GM12878 (cell line): ENCODE measurements at regions not wholly inside any gene's neighbourhood (a gene's known extent, or its start where the extent isn't known, plus 50 kb on each side); places are given as distances from the start of the nearest gene placed in this dataset.

Experiments used
- ATAC-seq: fragments of 200-7000 bp; cut with Tn5 transposase; 3 replicates; pipeline ENCODE4 v1.9.1; 2020; ENCODE audit warnings: mild to moderate bottlenecking, moderate library complexity
- BruUV-seq: library from RNA; stranded (reverse); fragments of 400-500 nt; replicated peaks from 2 replicates; lab custom pipeline; 2021; lab: Mats Ljungman, UMichigan
- CTCF ChIA-PET: fragments of 300-600 bp; sonication (Branson Sonifier 250); formaldehyde crosslinking; extraction: SDS; loops from one replicate; lab custom pipeline; 2021; ENCODE audit warnings: inconsistent platforms; lab: Yijun Ruan, JAX
- POLR2A ChIA-PET: fragments of 350-600 bp; formaldehyde crosslinking; extraction: SDS; loops from one replicate; lab custom pipeline; 2021; ENCODE audit warnings: inconsistent platforms; lab: Charles Lee
- RAD21 ChIA-PET: fragments of 300-600 bp; sonication (Branson Sonifier 250); formaldehyde crosslinking; loops from one replicate; lab custom pipeline; 2023; ENCODE audit warnings: antibody characterized with exemption; ENCODE audit not compliant: unreplicated experiment; lab: Charles Lee
- SMC1A ChIA-PET: fragments of 300-600 bp; sonication (Branson Sonifier 250); formaldehyde crosslinking; loops from one replicate; lab custom pipeline; 2023; ENCODE audit not compliant: unreplicated experiment, uncharacterized antibody; lab: Charles Lee
- DNase-seq: peaks from one replicate; pipeline ENCODE4 v3.0.0-alpha.2; 2011; ENCODE audit warnings: low read depth, low spot score
- FAIRE-seq: peaks from 3 replicates; lab custom pipeline; 2011; peaks lifted over from hg19 to GRCh38; lab: Jason Lieb, UNC
- H2AFZ ChIP-seq: 2 replicates; pipeline ENCODE4 v1.6.0; 2011; ENCODE audit warnings: low read depth, low read length, control low read depth; ENCODE audit not compliant: control insufficient read depth
- H3K27ac ChIP-seq: 2 replicates; pipeline ENCODE4 v1.5.1; 2011; ENCODE audit warnings: control low read depth; ENCODE audit not compliant: control insufficient read depth, insufficient read depth
- H3K27me3 ChIP-seq, 2 experiments: replicated peaks in 1 of 2; 2 replicates each; pipeline versions ENCODE4 v1.6.0 to v1.6.1; 2011; ENCODE audit warnings: low read length in 1 of 2; ENCODE audit not compliant: control insufficient read depth in 2 of 2, insufficient read depth in 2 of 2
- H3K36me3 ChIP-seq, 2 experiments: 2 replicates each; pipeline ENCODE4 v1.5.1; 2011; ENCODE audit warnings: low read length in 1 of 2; ENCODE audit not compliant: control insufficient read depth in 2 of 2, insufficient read depth in 2 of 2
- H3K4me1 ChIP-seq: 2 replicates; pipeline ENCODE4 v1.6.1; 2011; ENCODE audit warnings: mild to moderate bottlenecking, low read length, moderate library complexity, mixed read lengths; ENCODE audit not compliant: control insufficient read depth, insufficient read depth
- H3K4me2 ChIP-seq: 2 replicates; pipeline ENCODE4 v1.6.0; 2011; ENCODE audit warnings: control low read depth; ENCODE audit not compliant: control insufficient read depth, insufficient read depth
- H3K4me3 ChIP-seq: fragments of 200-600 bp; sonication (generic); 2 replicates; pipeline ENCODE4 v1.5.1; 2016
- H3K79me2 ChIP-seq: 2 replicates; pipeline ENCODE4 v1.6.0; 2011; ENCODE audit warnings: low read length; ENCODE audit not compliant: control insufficient read depth, insufficient read depth
- H3K9ac ChIP-seq: 2 replicates; pipeline ENCODE4 v1.8.0; 2011; ENCODE audit warnings: low read length, control low read depth, mixed read lengths; ENCODE audit not compliant: control insufficient read depth, insufficient read depth
- H3K9me3 ChIP-seq: replicated peaks from 3 replicates; pipeline ENCODE4 v1.5.1; 2011; ENCODE audit warnings: mild to moderate bottlenecking, low read length; ENCODE audit not compliant: control insufficient read depth, insufficient read depth
- H4K20me1 ChIP-seq: 2 replicates; pipeline ENCODE4 v1.6.0; 2011; ENCODE audit not compliant: control insufficient read depth, insufficient read depth
- ASH2L ChIP-seq: fragments of 300-600, 200-600 bp; sonication (generic); IDR thresholded peaks from 2 replicates; pipeline ENCODE4 v1.6.1; 2017; ENCODE audit warnings: low read depth, mild to moderate bottlenecking, borderline replicate concordance
- BHLHE40 ChIP-seq, 2 experiments: fragments of 450-650 bp in 1 of 2; IDR thresholded peaks; 2 replicates each; pipeline ENCODE4 v1.6.1; 2011 to 2017; ENCODE audit warnings: low read depth in 2 of 2, borderline replicate concordance in 1 of 2, improper control_type of control experiment in 1 of 2, low read length in 1 of 2, mild to moderate bottlenecking in 1 of 2
- GATAD2B ChIP-seq: fragments of 450-650 bp; conservative IDR thresholded peaks from 2 replicates; pipeline ENCODE4 v1.6.1; 2017; ENCODE audit warnings: low read depth, mild to moderate bottlenecking, moderate library complexity
- HCFC1 ChIP-seq: fragments of 150-350 bp; IDR thresholded peaks from 2 replicates; pipeline ENCODE4 v1.6.1; 2014; ENCODE audit warnings: low read length
- MTA3 ChIP-seq: IDR thresholded peaks from 2 replicates; pipeline ENCODE4 v1.6.1; 2012; ENCODE audit warnings: low read length, inconsistent platforms, borderline replicate concordance
- NR2C1 ChIP-seq: fragments of 450-650 bp; IDR thresholded peaks from 2 replicates; pipeline ENCODE4 v1.6.1; 2017; ENCODE audit warnings: antibody characterized with exemption, mild to moderate bottlenecking, moderate library complexity
- POU2F2 ChIP-seq: IDR thresholded peaks from 3 replicates; pipeline ENCODE4 v1.6.1; 2011; ENCODE audit warnings: low read depth, mild to moderate bottlenecking, low read length, borderline replicate concordance
- RCOR1 ChIP-seq: conservative IDR thresholded peaks from 2 replicates; pipeline ENCODE4 v1.6.1; 2012; ENCODE audit warnings: low read depth, low read length, improper control_type of control experiment
- RFX5 ChIP-seq: IDR thresholded peaks from 2 replicates; pipeline ENCODE4 v1.6.1; 2011; ENCODE audit warnings: low read depth, low read length, improper control_type of control experiment
- RUNX3 ChIP-seq: IDR thresholded peaks from 2 replicates; pipeline ENCODE4 v1.6.1; 2012; ENCODE audit warnings: low read length, inconsistent platforms
- SMC3 ChIP-seq: IDR thresholded peaks from 2 replicates; pipeline ENCODE4 v1.6.1; 2011; ENCODE audit warnings: low read length, improper control_type of control experiment, borderline replicate concordance
- ZNF384 ChIP-seq: IDR thresholded peaks from 2 replicates; pipeline ENCODE4 v1.6.1; 2012; ENCODE audit warnings: low read depth, mild to moderate bottlenecking, low read length, improper control_type of control experiment, borderline replicate concordance
- WGBS: methylation state at CpG from one replicate; pipeline ENCODE4 v1.1.6; 2016; ENCODE audit warnings: low lambda C conversion rate; ENCODE audit not compliant: insufficient replicate concordance, insufficient coverage; ENCODE audit errors: missing lambda C conversion rate; 5-methylcytosine and 5-hydroxymethylcytosine counted together
- in situ Hi-C: fragments of 300-500 bp; cut with MboI; formaldehyde crosslinking; loops from 9 replicates; pipeline ENCODE4 v1.14.3; 2018; ENCODE audit warnings: mixed read lengths
- intact Hi-C: fragments of 100-400 bp; cut with micrococcal nuclease; formaldehyde crosslinking; loops from one replicate; pipeline ENCODE4 v1.14.2; 2022; ENCODE audit not compliant: unreplicated experiment
- TF ChIP-seq, protein P1 (sequence below): IDR thresholded peaks from 2 replicates; pipeline ENCODE4 v1.6.1; 2012; ENCODE audit warnings: low read length, inconsistent platforms
- TF ChIP-seq, protein P2 (sequence below), 3 experiments: IDR thresholded peaks in 2 of 3; conservative IDR thresholded peaks in 1 of 3; 2 replicates each; pipeline ENCODE4 v1.5.1; 2011; ENCODE audit warnings: low read depth in 3 of 3, low read length in 3 of 3, mild to moderate bottlenecking in 3 of 3, control low read depth in 2 of 3, moderate library complexity in 2 of 3, inconsistent platforms in 1 of 3, mixed read lengths in 1 of 3; ENCODE audit not compliant: control insufficient read depth in 2 of 3, insufficient read depth in 1 of 3; ENCODE audit errors: extremely low read depth in 1 of 3
- TF ChIP-seq, protein P3 (sequence below): IDR thresholded peaks from 2 replicates; pipeline ENCODE4 v1.6.1; 2012; ENCODE audit warnings: mild to moderate bottlenecking, low read depth, low read length

DNA sequence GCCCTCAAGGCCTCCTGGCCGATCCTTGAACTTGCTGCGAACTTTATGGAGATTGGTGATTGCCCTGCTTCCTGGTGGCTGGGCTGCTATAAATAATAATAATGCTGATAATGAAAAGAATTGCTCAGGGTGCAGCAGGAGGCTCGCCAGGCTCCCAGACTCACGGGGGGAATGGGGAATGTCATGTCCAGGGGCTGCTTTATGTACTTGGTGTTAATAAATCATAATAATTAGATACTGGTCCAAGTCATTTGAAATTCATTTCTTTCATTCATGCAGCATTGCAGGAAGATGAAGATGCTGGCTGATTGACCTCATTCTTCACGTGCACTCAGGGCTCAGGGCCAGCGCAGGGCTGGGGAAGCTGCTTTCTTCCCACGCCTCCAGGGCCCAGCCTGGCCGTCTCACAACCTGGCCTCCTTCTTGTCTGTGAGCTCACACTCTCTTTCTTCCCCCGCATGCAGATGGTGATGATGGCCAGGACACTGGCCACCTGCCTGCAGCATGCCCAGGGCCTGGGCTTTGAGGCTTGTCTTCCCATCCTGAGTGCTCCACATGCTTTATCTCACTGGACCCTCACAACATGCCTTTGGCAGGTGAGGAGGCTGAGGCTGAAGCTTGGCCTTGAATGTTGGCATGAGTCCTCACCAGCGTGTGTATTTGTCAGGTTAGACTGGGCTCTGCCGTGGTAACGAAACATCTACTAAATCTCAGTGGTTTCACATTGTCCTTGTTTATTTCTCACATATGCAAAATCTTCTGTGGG, 138.4 kb upstream of the TNS3 start:
- H3K36me3 ChIP-seq: no peaks in the 10 kb centered on the region
- FAIRE-seq (no peak), DNase-seq (no peak), ATAC-seq (peak; percentile 37)
- in situ Hi-C loops: no loop called here
- no peak overlapping the region for H2AFZ ChIP-seq
- intact Hi-C loops: no loop called here
- H3K4me3 ChIP-seq: no peak overlapping the region
- H4K20me1 ChIP-seq: no peaks in the 10 kb centered on the region
- TF ChIP-seq ZNF384: no peak
- no peak for TF ChIP-seq NR2C1
- TF ChIP-seq, protein P1, sequence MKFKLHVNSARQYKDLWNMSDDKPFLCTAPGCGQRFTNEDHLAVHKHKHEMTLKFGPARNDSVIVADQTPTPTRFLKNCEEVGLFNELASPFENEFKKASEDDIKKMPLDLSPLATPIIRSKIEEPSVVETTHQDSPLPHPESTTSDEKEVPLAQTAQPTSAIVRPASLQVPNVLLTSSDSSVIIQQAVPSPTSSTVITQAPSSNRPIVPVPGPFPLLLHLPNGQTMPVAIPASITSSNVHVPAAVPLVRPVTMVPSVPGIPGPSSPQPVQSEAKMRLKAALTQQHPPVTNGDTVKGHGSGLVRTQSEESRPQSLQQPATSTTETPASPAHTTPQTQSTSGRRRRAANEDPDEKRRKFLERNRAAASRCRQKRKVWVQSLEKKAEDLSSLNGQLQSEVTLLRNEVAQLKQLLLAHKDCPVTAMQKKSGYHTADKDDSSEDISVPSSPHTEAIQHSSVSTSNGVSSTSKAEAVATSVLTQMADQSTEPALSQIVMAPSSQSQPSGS: no peak
- TF ChIP-seq GATAD2B: no peak
- TF ChIP-seq BHLHE40 (IDR thresholded peaks at IDR 0.05; ENCODE audit: borderline replicate concordance in 1 of 2, low read depth in 2 of 2, low read length in 1 of 2): peak in 1 of 2 experiments; percentile 27; a peak in 1 of 4 replicates
- TF ChIP-seq, protein P2, sequence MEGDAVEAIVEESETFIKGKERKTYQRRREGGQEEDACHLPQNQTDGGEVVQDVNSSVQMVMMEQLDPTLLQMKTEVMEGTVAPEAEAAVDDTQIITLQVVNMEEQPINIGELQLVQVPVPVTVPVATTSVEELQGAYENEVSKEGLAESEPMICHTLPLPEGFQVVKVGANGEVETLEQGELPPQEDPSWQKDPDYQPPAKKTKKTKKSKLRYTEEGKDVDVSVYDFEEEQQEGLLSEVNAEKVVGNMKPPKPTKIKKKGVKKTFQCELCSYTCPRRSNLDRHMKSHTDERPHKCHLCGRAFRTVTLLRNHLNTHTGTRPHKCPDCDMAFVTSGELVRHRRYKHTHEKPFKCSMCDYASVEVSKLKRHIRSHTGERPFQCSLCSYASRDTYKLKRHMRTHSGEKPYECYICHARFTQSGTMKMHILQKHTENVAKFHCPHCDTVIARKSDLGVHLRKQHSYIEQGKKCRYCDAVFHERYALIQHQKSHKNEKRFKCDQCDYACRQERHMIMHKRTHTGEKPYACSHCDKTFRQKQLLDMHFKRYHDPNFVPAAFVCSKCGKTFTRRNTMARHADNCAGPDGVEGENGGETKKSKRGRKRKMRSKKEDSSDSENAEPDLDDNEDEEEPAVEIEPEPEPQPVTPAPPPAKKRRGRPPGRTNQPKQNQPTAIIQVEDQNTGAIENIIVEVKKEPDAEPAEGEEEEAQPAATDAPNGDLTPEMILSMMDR (IDR thresholded peaks at IDR 0.05 in 2 of 3, conservative IDR thresholded peaks at IDR 0.05 in 1 of 3; ENCODE audit: control insufficient read depth in 2 of 3, extremely low read depth in 1 of 3, insufficient read depth in 1 of 3, low read depth in 3 of 3, low read length in 3 of 3): no peak
- TF ChIP-seq RFX5: no peak
- no peak for TF ChIP-seq SMC3
- no peak for TF ChIP-seq RCOR1
- TF ChIP-seq MTA3: no peak
- peak; percentile 59; the same call in 1 of the 3 replicates for TF ChIP-seq POU2F2
- TF ChIP-seq, protein P3, sequence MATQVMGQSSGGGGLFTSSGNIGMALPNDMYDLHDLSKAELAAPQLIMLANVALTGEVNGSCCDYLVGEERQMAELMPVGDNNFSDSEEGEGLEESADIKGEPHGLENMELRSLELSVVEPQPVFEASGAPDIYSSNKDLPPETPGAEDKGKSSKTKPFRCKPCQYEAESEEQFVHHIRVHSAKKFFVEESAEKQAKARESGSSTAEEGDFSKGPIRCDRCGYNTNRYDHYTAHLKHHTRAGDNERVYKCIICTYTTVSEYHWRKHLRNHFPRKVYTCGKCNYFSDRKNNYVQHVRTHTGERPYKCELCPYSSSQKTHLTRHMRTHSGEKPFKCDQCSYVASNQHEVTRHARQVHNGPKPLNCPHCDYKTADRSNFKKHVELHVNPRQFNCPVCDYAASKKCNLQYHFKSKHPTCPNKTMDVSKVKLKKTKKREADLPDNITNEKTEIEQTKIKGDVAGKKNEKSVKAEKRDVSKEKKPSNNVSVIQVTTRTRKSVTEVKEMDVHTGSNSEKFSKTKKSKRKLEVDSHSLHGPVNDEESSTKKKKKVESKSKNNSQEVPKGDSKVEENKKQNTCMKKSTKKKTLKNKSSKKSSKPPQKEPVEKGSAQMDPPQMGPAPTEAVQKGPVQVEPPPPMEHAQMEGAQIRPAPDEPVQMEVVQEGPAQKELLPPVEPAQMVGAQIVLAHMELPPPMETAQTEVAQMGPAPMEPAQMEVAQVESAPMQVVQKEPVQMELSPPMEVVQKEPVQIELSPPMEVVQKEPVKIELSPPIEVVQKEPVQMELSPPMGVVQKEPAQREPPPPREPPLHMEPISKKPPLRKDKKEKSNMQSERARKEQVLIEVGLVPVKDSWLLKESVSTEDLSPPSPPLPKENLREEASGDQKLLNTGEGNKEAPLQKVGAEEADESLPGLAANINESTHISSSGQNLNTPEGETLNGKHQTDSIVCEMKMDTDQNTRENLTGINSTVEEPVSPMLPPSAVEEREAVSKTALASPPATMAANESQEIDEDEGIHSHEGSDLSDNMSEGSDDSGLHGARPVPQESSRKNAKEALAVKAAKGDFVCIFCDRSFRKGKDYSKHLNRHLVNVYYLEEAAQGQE: no peak
- TF ChIP-seq ASH2L: no peak
- no peak for TF ChIP-seq HCFC1
- TF ChIP-seq RUNX3: no peak
- no peak overlapping the region for H3K27ac ChIP-seq
- ChIA-PET POLR2A (no interaction called here), SMC1A (no interaction called here), CTCF (interaction anchor here (0.6 kb wide), 1 partner anchor 8 kb away, joined by 3 read pairs; no protein-coding TSS in a partner anchor), RAD21 (no interaction called here)
- H3K9me3 ChIP-seq: no peaks in the 10 kb centered on the region
- 47% methylated on average over 12 of the region's 12 CpGs for WGBS
- H3K4me1 ChIP-seq: peaks cover 16% of the 10 kb centered on the region
- H3K79me2 ChIP-seq: no peaks in the 10 kb centered on the region
- BruUV-seq: no TSS peak
- H3K4me2 ChIP-seq: no peak overlapping the region; the same call in 1 of the 2 replicates
- H3K9ac ChIP-seq: no peak overlapping the region
- no peaks in the 10 kb centered on the region; a peak in 1 of 4 replicates for H3K27me3 ChIP-seq
